SK-N-SH (cell line): ENCODE measurements at regions not wholly inside any gene's neighbourhood (a gene's known extent, or its start where the extent isn't known, plus 50 kb on each side); places are given as distances from the start of the nearest gene placed in this dataset.

Experiments
- CTCF ChIA-PET: fragments of 300-600, 350-600 bp; formaldehyde crosslinking; extraction: SDS; loops from one replicate; lab custom pipeline; 2021; lab: Yijun Ruan, JAX
- POLR2A ChIA-PET: fragments of 350-600 bp; sonication (Branson Sonifier 250); formaldehyde crosslinking; extraction: SDS; loops from one replicate; lab custom pipeline; 2020; ENCODE audit warnings: antibody characterized with exemption, inconsistent platforms; lab: Yijun Ruan, JAX
- DNase-seq: peaks from one replicate; pipeline ENCODE4 v3.0.0; 2012
- H2AFZ ChIP-seq: fragments of 200-600 bp; sonication (generic); 2 replicates; pipeline ENCODE4 v1.8.1; 2016; ENCODE audit warnings: antibody characterized with exemption, mild to moderate bottlenecking, low read depth
- H3F3A ChIP-seq: fragments of 200-600 bp; sonication (generic); replicated peaks from 2 replicates; pipeline ENCODE3; 2016; ENCODE audit warnings: antibody characterized with exemption, mild to moderate bottlenecking; ENCODE audit not compliant: insufficient read depth
- H3K27ac ChIP-seq, 2 experiments: fragments of 200-500 bp in 1 of 2; fragments of 200-600 bp in 1 of 2; sonication (Bioruptor generic) in 1 of 2; sonication (generic), shearing (Covaris generic) in 1 of 2; 2 replicates each; pipeline versions ENCODE4 v1.5.1 to v1.6.1; 2014 to 2016; ENCODE audit warnings: low read depth in 2 of 2, inconsistent platforms in 1 of 2, low read length in 1 of 2, mild to moderate bottlenecking in 1 of 2, mixed read lengths in 1 of 2
- H3K27me3 ChIP-seq: fragments of 200-600 bp; sonication (generic), shearing (Covaris generic); 2 replicates; pipeline ENCODE4 v1.6.1; 2016; ENCODE audit warnings: mixed run types; ENCODE audit not compliant: insufficient read depth
- H3K36me3 ChIP-seq, 2 experiments: fragments of 200-500 bp in 1 of 2; fragments of 200-600 bp in 1 of 2; sonication (Bioruptor generic) in 1 of 2; sonication (generic) in 1 of 2; replicated peaks in 1 of 2; 2 replicates each; pipeline versions ENCODE3 to v1.5.1; 2014 to 2016; ENCODE audit warnings: low read length in 1 of 2, mild to moderate bottlenecking in 1 of 2; ENCODE audit not compliant: insufficient read depth in 2 of 2, control insufficient read depth in 1 of 2
- H3K4me1 ChIP-seq, 2 experiments: fragments of 200-500 bp in 1 of 2; fragments of 200-600 bp in 1 of 2; sonication (Bioruptor generic) in 1 of 2; sonication (generic), shearing (Covaris generic) in 1 of 2; 2 replicates each; pipeline versions ENCODE4 v1.5.1 to v1.6.1; 2014 to 2016; ENCODE audit warnings: low read depth in 1 of 2, low read length in 1 of 2, mixed run types in 1 of 2; ENCODE audit not compliant: insufficient read depth in 2 of 2, control insufficient read depth in 1 of 2
- H3K4me2 ChIP-seq: fragments of 200-600 bp; sonication (generic), shearing (Covaris generic); 2 replicates; pipeline ENCODE4 v1.6.1; 2017; ENCODE audit warnings: mixed run types
- H3K4me3 ChIP-seq, 2 experiments: fragments of 200-500 bp in 1 of 2; fragments of 200-600 bp in 1 of 2; sonication (Bioruptor generic) in 1 of 2; sonication (generic), shearing (Covaris generic) in 1 of 2; 2 replicates each; pipeline versions ENCODE4 v1.5.1 to v1.8.1; 2014 to 2016; ENCODE audit warnings: low read depth in 2 of 2, inconsistent platforms in 1 of 2, low read length in 1 of 2, mild to moderate bottlenecking in 1 of 2, mixed read lengths in 1 of 2, moderate library complexity in 1 of 2
- H3K79me2 ChIP-seq: fragments of 200-600 bp; sonication (generic); 2 replicates; pipeline ENCODE4 v1.8.1; 2017; ENCODE audit warnings: mild to moderate bottlenecking; ENCODE audit not compliant: insufficient read depth
- H3K9ac ChIP-seq: fragments of 200-600 bp; sonication (generic); 2 replicates; pipeline ENCODE4 v1.6.1; 2017; ENCODE audit warnings: mixed run types
- H3K9me2 ChIP-seq: fragments of 200-600 bp; sonication (generic); 2 replicates; pipeline ENCODE4 v1.6.1; 2017; ENCODE audit warnings: mixed run types
- H3K9me3 ChIP-seq: fragments of 200-600 bp; sonication (generic); 2 replicates; pipeline ENCODE4 v1.6.1; 2017; ENCODE audit warnings: mixed run types, mild to moderate bottlenecking, moderate library complexity
- H4K20me1 ChIP-seq: fragments of 200-600 bp; sonication (generic); 2 replicates; pipeline ENCODE4 v1.6.1; 2017; ENCODE audit warnings: mild to moderate bottlenecking, mixed run types; ENCODE audit not compliant: insufficient read depth
- EZH2phosphoT487 ChIP-seq: fragments of 200-600 bp; sonication (generic); IDR thresholded peaks from 2 replicates; pipeline ENCODE4 v1.6.1; 2017; ENCODE audit warnings: low read depth, mixed run types, mild to moderate bottlenecking, antibody characterized with exemption, moderate library complexity, borderline replicate concordance
- FOSL2 ChIP-seq: IDR thresholded peaks from 2 replicates; pipeline ENCODE4 v1.4.0; 2012; ENCODE audit warnings: low read depth, mild to moderate bottlenecking, moderate library complexity, borderline replicate concordance
- GABPA ChIP-seq: IDR thresholded peaks from 2 replicates; pipeline ENCODE4 v1.4.0; 2012; ENCODE audit warnings: low read depth, mild to moderate bottlenecking
- IRF3 ChIP-seq: fragments of 150-350 bp; IDR thresholded peaks from 2 replicates; pipeline ENCODE4 v1.6.1; 2016; ENCODE audit warnings: mild to moderate bottlenecking, low read depth, low read length
- NFIC ChIP-seq: IDR thresholded peaks from 2 replicates; pipeline ENCODE4 v1.4.0; 2012; ENCODE audit warnings: borderline replicate concordance
- PBX3 ChIP-seq: IDR thresholded peaks from 2 replicates; pipeline ENCODE4; 2012
- RAD21 ChIP-seq: IDR thresholded peaks from 2 replicates; pipeline ENCODE4 v1.6.1; 2012; ENCODE audit warnings: mild to moderate bottlenecking, low read length
- RFX5 ChIP-seq: IDR thresholded peaks from 2 replicates; pipeline ENCODE4 v1.6.1; 2012; ENCODE audit warnings: mild to moderate bottlenecking, improper control_type of control experiment, low read length
- RXRA ChIP-seq: IDR thresholded peaks from 2 replicates; pipeline ENCODE4 v1.4.0; 2012; ENCODE audit warnings: low read depth, mild to moderate bottlenecking, borderline replicate concordance
- SMC3 ChIP-seq: IDR thresholded peaks from 2 replicates; pipeline ENCODE4 v1.6.1; 2012; ENCODE audit warnings: low read depth, low read length, improper control_type of control experiment
- TEAD4 ChIP-seq: IDR thresholded peaks from 2 replicates; pipeline ENCODE4 v1.4.0; 2012; ENCODE audit warnings: mild to moderate bottlenecking, borderline replicate concordance; ENCODE audit not compliant: insufficient read depth
- USF2 ChIP-seq: fragments of 150-350 bp; IDR thresholded peaks from 2 replicates; pipeline ENCODE4 v1.6.1; 2017; ENCODE audit warnings: antibody characterized with exemption, low read length, low read depth, borderline replicate concordance
- YY1 ChIP-seq: IDR thresholded peaks from 2 replicates; pipeline ENCODE4 v1.4.0; 2012; ENCODE audit warnings: low read depth, mild to moderate bottlenecking
- WGBS: methylation state at CpG from one replicate; pipeline ENCODE4 v1.1.6; 2017; ENCODE audit warnings: low lambda C conversion rate; 5-methylcytosine and 5-hydroxymethylcytosine counted together
- TF ChIP-seq, protein P1 (sequence below): fragments of 200-600 bp; sonication (generic); IDR thresholded peaks from 2 replicates; pipeline ENCODE4 v1.6.1; 2017; ENCODE audit warnings: antibody characterized with exemption, mild to moderate bottlenecking, moderate library complexity
- TF ChIP-seq, protein P2 (sequence below): IDR thresholded peaks from 2 replicates; pipeline ENCODE4 v1.6.1; 2012; ENCODE audit warnings: mild to moderate bottlenecking, low read depth, low read length, moderate library complexity

GRCh38 chr1:82689217-82689616, 888.5 kb downstream of the ADGRL2 start:
- H3K27ac ChIP-seq: no peak overlapping the region
- no peaks in the 10 kb centered on the region for H3K27me3 ChIP-seq
- 29% methylated on average over 4 of the region's 4 CpGs for WGBS
- no peaks in the 10 kb centered on the region for H3K9me3 ChIP-seq
- H3K9ac ChIP-seq: no peak overlapping the region
- ChIA-PET CTCF (interaction anchor here (1.3 kb wide), 1 partner anchor 20 kb away, joined by 3 read pairs; no protein-coding TSS in a partner anchor), POLR2A (no interaction called here)
- H3K4me2 ChIP-seq: no peak overlapping the region
- H3K36me3 ChIP-seq: no peaks in the 10 kb centered on the region
- no peaks in the 10 kb centered on the region for H3K9me2 ChIP-seq
- no peak for TF ChIP-seq YY1
- no peak for TF ChIP-seq RXRA
- TF ChIP-seq RFX5: no peak
- no peak for TF ChIP-seq TEAD4
- no peak for TF ChIP-seq USF2
- TF ChIP-seq IRF3: no peak
- TF ChIP-seq, protein P1, sequence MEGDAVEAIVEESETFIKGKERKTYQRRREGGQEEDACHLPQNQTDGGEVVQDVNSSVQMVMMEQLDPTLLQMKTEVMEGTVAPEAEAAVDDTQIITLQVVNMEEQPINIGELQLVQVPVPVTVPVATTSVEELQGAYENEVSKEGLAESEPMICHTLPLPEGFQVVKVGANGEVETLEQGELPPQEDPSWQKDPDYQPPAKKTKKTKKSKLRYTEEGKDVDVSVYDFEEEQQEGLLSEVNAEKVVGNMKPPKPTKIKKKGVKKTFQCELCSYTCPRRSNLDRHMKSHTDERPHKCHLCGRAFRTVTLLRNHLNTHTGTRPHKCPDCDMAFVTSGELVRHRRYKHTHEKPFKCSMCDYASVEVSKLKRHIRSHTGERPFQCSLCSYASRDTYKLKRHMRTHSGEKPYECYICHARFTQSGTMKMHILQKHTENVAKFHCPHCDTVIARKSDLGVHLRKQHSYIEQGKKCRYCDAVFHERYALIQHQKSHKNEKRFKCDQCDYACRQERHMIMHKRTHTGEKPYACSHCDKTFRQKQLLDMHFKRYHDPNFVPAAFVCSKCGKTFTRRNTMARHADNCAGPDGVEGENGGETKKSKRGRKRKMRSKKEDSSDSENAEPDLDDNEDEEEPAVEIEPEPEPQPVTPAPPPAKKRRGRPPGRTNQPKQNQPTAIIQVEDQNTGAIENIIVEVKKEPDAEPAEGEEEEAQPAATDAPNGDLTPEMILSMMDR: no peak
- TF ChIP-seq EZH2phosphoT487: no peak
- TF ChIP-seq PBX3: no peak
- no peak for TF ChIP-seq RAD21
- TF ChIP-seq GABPA: no peak
- no peak for TF ChIP-seq FOSL2
- no peak for TF ChIP-seq NFIC
- TF ChIP-seq, protein P2, sequence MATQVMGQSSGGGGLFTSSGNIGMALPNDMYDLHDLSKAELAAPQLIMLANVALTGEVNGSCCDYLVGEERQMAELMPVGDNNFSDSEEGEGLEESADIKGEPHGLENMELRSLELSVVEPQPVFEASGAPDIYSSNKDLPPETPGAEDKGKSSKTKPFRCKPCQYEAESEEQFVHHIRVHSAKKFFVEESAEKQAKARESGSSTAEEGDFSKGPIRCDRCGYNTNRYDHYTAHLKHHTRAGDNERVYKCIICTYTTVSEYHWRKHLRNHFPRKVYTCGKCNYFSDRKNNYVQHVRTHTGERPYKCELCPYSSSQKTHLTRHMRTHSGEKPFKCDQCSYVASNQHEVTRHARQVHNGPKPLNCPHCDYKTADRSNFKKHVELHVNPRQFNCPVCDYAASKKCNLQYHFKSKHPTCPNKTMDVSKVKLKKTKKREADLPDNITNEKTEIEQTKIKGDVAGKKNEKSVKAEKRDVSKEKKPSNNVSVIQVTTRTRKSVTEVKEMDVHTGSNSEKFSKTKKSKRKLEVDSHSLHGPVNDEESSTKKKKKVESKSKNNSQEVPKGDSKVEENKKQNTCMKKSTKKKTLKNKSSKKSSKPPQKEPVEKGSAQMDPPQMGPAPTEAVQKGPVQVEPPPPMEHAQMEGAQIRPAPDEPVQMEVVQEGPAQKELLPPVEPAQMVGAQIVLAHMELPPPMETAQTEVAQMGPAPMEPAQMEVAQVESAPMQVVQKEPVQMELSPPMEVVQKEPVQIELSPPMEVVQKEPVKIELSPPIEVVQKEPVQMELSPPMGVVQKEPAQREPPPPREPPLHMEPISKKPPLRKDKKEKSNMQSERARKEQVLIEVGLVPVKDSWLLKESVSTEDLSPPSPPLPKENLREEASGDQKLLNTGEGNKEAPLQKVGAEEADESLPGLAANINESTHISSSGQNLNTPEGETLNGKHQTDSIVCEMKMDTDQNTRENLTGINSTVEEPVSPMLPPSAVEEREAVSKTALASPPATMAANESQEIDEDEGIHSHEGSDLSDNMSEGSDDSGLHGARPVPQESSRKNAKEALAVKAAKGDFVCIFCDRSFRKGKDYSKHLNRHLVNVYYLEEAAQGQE: no peak
- TF ChIP-seq SMC3: no peak
- no peak overlapping the region for H3K4me3 ChIP-seq
- no peak for DNase-seq
- no peaks in the 10 kb centered on the region for H3K79me2 ChIP-seq
- no peak overlapping the region for H2AFZ ChIP-seq
- H3F3A ChIP-seq: no peaks in the 10 kb centered on the region
- H3K4me1 ChIP-seq: no peaks in the 10 kb centered on the region
- no peaks in the 10 kb centered on the region for H4K20me1 ChIP-seq
